CD4-positive, alpha-beta T cell (primary cell): ENCODE measurements at regions not wholly inside any gene's neighbourhood (a gene's known extent, or its start where the extent isn't known, plus 50 kb on each side); places are given as distances from the start of the nearest gene placed in this dataset.

Experiments used
- ATAC-seq: fragments of 200-7000 bp; cut with Tn5 transposase; one replicate; pipeline ENCODE4 v1.10.0; 2022; ENCODE audit warnings: mild to moderate bottlenecking; ENCODE audit not compliant: poor library complexity
- CTCF ChIA-PET: fragments of 350-600 bp; sonication (Branson Sonifier 250); formaldehyde crosslinking; loops from one replicate; lab custom pipeline; 2021; ENCODE audit warnings: antibody characterized with exemption, inconsistent platforms; lab: Charles Lee
- POLR2A ChIA-PET: fragments of 350-600 bp; sonication (Branson Sonifier 250); formaldehyde crosslinking; loops from one replicate; lab custom pipeline; 2021; ENCODE audit warnings: antibody characterized with exemption, inconsistent platforms; lab: Charles Lee
- DNase-seq, 14 experiments: peaks; one replicate each; pipeline ENCODE4 v3.0.0-alpha.2; 2013 to 2020; ENCODE audit warnings: mixed read lengths in 2 of 14
- H3K27ac ChIP-seq, 2 donors: one replicate each; pipeline versions ENCODE4 v1.5.1 to v1.7.0; 2013; ENCODE audit warnings: low read length in 2 of 2, low read depth in 1 of 2, mild to moderate bottlenecking in 1 of 2
- H3K27me3 ChIP-seq, 2 experiments: 1 replicate in 1 of 2; 2 replicates in 1 of 2; pipeline versions ENCODE4 v1.6.1 to v1.7.0; 2013; ENCODE audit warnings: low read length in 2 of 2, control low read depth in 1 of 2, mild to moderate bottlenecking in 1 of 2, moderate library complexity in 1 of 2; ENCODE audit not compliant: insufficient read depth in 2 of 2, control insufficient read depth in 1 of 2
- H3K36me3 ChIP-seq: one replicate; pipeline ENCODE4 v1.6.1; 2013; ENCODE audit warnings: low read length, control low read depth; ENCODE audit not compliant: insufficient read depth
- H3K4me1 ChIP-seq: one replicate; pipeline ENCODE4 v1.6.1; 2013; ENCODE audit warnings: low read length, control low read depth; ENCODE audit not compliant: insufficient read depth
- H3K4me3 ChIP-seq: one replicate; pipeline ENCODE4 v1.5.1; 2013; ENCODE audit warnings: mild to moderate bottlenecking, low read length, moderate library complexity
- H3K9me3 ChIP-seq, 2 experiments: 1 replicate in 1 of 2; 2 replicates in 1 of 2; pipeline versions ENCODE4 v1.6.1 to v1.7.0; 2013; ENCODE audit warnings: low read length in 2 of 2, mild to moderate bottlenecking in 2 of 2, control low read depth in 1 of 2, moderate library complexity in 1 of 2; ENCODE audit not compliant: control insufficient read depth in 1 of 2, insufficient read depth in 1 of 2
- H3K27ac Mint-ChIP-seq: one replicate; pipeline ENCODE4 v1.8.0; 2020; ENCODE audit warnings: mixed read lengths
- H3K27me3 Mint-ChIP-seq: one replicate; pipeline ENCODE4 v1.8.0; 2021; ENCODE audit warnings: mixed read lengths
- H3K36me3 Mint-ChIP-seq: one replicate; pipeline ENCODE4 v1.8.0; 2021; ENCODE audit warnings: low read depth, mixed read lengths
- H3K4me1 Mint-ChIP-seq: one replicate; pipeline ENCODE4 v1.8.0; 2021; ENCODE audit warnings: low read depth, mixed read lengths
- H3K4me3 Mint-ChIP-seq: one replicate; pipeline ENCODE4 v1.8.0; 2020; ENCODE audit warnings: mild to moderate bottlenecking, mixed read lengths
- H3K9me3 Mint-ChIP-seq: one replicate; pipeline ENCODE4 v1.8.0; 2020; ENCODE audit warnings: mixed read lengths
- CTCF ChIP-seq: fragments of 200-600 bp; IDR thresholded peaks from one replicate; pipeline ENCODE4 v1.8.0; 2022; ENCODE audit warnings: antibody characterized with exemption, mild to moderate bottlenecking
- intact Hi-C, 2 experiments: fragments of 100-400 bp; cut with DNase I in 1 of 2; cut with micrococcal nuclease in 1 of 2; formaldehyde crosslinking; loops; one replicate each; pipeline versions ENCODE4 v1.15.1 to v1.9.0; 2023 to 2025; cut with DNase I, micrococcal nuclease

- no peak overlapping the region for H3K27ac ChIP-seq
- H3K4me1 ChIP-seq: no peaks in the 10 kb centered on the region
- Mint-ChIP-seq H3K4me3 (no peak overlapping the region), H3K27ac (no peak overlapping the region), H3K9me3 (peaks cover 4% of the 10 kb centered on the region), H3K4me1 (no peaks in the 10 kb centered on the region), H3K27me3 (peaks cover 7% of the 10 kb centered on the region), H3K36me3 (no peaks in the 10 kb centered on the region)
- H3K27me3 ChIP-seq: no peaks in the 10 kb centered on the region
- ChIA-PET CTCF (no interaction called here), POLR2A (no interaction called here)
- intact Hi-C loops: no loop called here
- no peak for ATAC-seq
- no peak for TF ChIP-seq CTCF
- H3K9me3 ChIP-seq: no peaks in the 10 kb centered on the region
- H3K36me3 ChIP-seq: no peaks in the 10 kb centered on the region
- no peak overlapping the region for H3K4me3 ChIP-seq
- no peak for DNase-seq
These were observed 97.4 kb upstream of the FAM3C start for GRCh38 chr7:121493553-121493952.

DNA sequence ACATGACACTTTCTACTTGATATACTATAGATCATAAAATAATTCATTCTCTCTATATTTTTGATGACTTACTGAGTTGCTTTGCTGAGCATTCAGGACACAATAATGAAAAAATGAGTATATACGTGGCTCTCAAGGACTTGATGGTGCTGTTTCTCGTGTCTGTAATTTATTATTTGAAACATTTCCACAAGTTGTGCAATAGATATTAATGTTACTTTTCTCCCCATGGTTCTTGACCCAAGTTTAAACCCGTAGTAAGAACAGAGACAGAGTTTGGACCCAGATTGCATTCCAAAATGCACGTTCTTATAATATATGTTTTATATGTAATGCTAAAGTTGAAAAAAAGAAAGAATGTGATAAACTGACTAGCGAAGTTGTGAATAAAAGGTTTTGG, 94.2 kb upstream of the FAM3C start:
- Mint-ChIP-seq H3K27ac (no peak overlapping the region), H3K27me3 (no peaks in the 10 kb centered on the region), H3K9me3 (no peaks in the 10 kb centered on the region), H3K4me1 (no peaks in the 10 kb centered on the region), H3K36me3 (no peaks in the 10 kb centered on the region), H3K4me3 (no peak overlapping the region)
- Histone ChIP-seq H3K9me3 (no peaks in the 10 kb centered on the region), H3K4me1 (no peaks in the 10 kb centered on the region), H3K27ac (no peak overlapping the region), H3K27me3 (peaks cover 0 to 4% of the 10 kb centered on the region in 2 experiments), H3K4me3 (no peak overlapping the region), H3K36me3 (no peaks in the 10 kb centered on the region)
- DNase-seq (no peak), ATAC-seq (no peak)
- ChIA-PET CTCF (no interaction called here), POLR2A (no interaction called here)
- TF ChIP-seq CTCF: no peak
- intact Hi-C loops: no loop called here

DNA sequence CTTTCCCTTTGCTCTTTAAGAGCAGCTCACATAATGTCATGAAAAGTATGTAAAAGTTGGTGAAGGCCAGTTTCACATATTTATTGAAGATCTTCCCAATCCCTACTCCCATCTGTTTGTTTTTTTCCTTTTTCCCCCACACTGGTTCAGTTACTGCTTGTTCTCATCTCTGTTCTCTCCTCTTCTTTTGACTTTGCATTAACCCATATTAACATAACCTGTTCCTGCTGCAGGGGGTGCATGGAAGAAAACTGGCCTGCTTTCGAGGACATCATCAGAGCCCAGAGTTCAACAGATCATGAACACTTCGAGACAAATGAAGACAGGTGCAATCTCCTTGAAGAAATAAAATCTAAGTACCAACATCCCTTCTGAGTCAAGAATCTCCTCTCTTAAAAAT, 93.3 kb upstream of the FAM3C start:
- H3K27ac ChIP-seq: no peak overlapping the region
- intact Hi-C loops: no loop called here
- TF ChIP-seq CTCF: no peak
- H3K4me3 ChIP-seq: no peak overlapping the region
- CTCF ChIA-PET: no interaction called here
- H3K27me3 Mint-ChIP-seq: no peaks in the 10 kb centered on the region
- no peaks in the 10 kb centered on the region for H3K9me3 Mint-ChIP-seq
- POLR2A ChIA-PET: no interaction called here
- no peaks in the 10 kb centered on the region for H3K4me1 ChIP-seq
- no peak overlapping the region for H3K4me3 Mint-ChIP-seq
- no peaks in the 10 kb centered on the region for H3K36me3 Mint-ChIP-seq
- DNase-seq (no peak), ATAC-seq (no peak)
- H3K9me3 ChIP-seq: no peaks in the 10 kb centered on the region
- no peaks in the 10 kb centered on the region for H3K36me3 ChIP-seq
- H3K27me3 ChIP-seq: peaks cover 0 to 4% of the 10 kb centered on the region in 2 experiments
- no peaks in the 10 kb centered on the region for H3K4me1 Mint-ChIP-seq
- H3K27ac Mint-ChIP-seq: no peak overlapping the region
